ENCODE measurements at regions not wholly inside any gene's neighbourhood (a gene's known extent, or its start where the extent isn't known, plus 50 kb on each side); places are given as distances from the start of the nearest gene placed in this dataset.
"Not testable (repeated sequence)": the region's sequence is repeated elsewhere in the genome, so short reads cannot be mapped to it uniquely, and the experiment has no call there.

DNA sequence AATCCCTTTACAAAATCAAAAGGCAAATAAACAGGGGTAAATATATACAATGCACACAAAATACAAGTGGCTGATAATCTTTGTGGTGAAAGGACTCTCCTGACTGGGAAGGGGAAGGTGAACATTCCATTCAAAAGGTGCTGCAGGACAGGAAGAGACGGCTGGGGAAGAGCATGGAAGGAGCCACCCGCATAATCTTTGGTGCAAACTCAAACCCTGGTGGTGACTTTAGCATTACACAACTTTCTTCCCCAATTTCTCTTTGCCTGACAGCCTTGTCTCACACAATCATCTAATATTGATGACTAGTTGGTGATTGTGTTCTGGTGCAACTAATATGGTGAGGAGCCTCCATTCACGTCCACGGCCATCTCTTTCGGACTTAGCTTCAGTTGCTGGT is 117.0 kb upstream of the EGFR start:
- no peak for DNase-seq

DNA sequence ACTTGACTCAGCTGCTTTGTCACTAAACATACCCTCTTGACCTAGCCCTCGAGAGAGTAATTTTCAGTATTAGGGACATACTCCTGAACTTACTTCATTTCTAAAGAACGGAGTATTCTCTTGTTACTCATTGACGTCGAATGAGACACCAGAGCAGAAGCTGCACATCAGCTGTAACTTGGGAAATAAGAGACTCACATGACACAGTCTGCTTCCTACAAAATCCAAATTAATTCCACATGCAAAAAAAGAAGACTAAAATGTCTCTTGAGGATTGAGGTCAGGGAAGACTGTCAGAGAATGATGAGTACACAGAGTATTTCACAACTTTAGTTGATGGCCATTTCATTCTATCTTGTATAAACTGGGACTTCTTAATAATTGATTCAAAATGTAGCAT is 114.7 kb upstream of the EGFR start:
- DNase-seq = no peak

DNA sequence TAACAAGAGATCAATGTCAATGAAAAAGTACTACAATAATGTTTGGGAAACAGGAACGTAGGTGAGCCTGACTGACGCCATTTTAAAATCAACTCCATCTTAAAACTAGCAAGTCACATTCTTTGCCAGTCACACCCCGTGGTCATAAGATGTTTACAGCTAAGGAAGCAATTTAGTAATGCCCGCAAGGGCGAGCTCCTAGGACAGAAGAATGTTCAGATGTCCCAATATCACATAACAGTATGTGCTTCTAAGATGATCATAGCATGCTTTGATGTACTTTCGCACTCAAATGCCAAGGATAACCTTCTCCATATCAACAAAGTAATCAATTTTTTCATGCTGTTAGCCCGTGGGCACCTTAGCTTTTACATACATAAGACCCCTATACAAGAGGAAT is 113.8 kb upstream of the EGFR start:
- no peak for DNase-seq

DNA sequence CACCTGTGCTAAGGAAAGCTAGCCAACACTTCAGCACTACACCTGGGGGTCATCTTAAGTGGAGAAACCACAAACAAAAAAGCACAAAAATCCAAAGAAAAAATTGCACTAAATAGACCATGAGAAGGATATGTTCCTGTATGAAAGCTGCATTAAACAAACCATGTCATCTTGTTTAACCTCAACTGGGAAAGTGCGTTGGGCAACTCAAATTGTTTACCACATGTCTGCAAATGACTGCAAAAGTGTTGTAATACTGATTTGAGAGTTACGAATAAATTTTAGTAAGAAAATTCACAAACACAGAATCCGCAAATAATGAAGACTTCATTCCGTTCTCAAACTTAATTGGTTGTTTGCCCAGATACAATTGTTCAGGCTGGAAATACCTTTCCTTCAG is 111.9 kb upstream of the EGFR start:
- no peak for DNase-seq

DNA sequence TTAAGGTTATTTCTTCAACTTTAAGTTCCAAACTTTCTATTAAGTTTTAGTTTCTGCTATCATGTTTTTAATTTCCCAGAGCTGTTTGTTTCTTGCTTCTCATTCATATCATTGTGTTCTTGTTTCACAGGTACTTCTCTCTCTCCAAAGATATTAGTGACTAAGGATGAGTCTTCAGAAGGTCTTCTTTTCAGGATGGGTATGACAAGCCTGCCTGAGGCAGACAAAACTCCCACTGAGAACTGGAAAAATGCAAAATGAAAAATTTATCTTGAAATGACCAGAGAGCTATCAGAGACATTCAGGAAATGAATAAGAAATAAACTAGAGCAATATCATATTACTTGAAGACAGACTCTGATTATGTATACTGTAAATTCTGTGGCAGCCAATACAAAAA is 110.8 kb upstream of the EGFR start:
- no peak for DNase-seq

DNA sequence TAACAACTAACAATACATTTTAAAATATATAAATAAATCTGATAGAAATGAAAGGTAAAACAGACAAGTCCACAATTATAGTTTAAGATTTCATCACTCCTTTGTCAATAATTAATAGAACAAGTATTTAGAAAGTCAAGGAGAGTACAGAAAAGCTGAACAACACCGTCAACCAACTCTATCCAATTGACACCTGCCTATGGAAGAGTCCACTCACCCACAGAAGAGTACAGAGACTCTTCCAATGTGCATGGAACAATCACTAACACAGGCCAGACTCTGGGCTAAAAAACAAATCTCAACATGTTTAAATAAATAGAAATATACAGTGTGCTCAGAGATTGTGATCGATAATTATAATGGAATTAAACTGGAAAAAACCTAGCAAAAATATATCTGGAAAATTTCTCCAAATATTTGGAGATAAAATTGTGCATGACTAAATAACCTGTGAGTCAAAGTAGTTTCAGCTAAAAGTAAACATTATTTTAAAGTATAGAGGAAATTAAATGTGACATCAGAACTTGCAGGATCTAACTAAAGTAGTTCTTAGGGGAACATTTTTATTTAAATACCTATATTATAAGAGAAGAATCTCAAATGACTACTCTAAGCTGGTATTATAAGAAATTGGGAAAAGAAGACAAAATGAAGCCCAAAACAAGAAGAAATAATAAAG is 109.9 kb upstream of the EGFR start:
- DNase-seq = no peak

DNA sequence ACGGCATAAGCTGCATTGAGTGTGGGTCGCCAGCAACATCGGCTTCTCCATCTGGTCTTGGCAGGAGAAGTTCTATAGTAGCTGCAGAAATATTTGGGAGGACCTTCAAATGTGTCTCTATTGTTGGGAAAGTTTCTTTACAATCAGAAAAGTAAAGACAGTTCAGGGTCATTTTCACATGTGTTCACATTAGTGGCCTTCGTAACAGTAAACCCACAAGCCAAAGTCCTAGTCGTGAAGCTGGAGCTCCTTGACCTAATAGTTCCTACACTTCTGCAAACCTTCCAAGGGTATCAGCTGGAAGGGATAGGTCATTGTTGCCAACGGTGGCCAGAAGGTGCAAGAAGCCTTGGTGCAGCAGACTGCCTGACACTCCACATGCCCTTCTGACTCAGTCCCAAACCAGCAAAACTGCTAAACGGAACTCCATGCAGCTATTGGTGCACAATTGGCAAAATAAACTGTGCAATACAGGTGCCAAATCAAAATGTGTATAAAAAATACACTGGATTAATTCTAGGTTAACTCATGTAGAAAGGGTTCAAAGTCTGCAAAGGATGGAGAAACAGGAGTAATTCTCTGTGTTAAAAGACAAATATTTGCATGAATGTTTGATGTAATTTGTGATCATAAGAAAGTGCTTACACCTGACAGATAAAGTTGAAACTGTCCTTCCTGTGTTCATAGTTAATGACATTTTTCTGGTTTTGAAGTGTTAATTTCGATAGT is 102.8 kb upstream of the EGFR start:
- no peak for DNase-seq

DNA sequence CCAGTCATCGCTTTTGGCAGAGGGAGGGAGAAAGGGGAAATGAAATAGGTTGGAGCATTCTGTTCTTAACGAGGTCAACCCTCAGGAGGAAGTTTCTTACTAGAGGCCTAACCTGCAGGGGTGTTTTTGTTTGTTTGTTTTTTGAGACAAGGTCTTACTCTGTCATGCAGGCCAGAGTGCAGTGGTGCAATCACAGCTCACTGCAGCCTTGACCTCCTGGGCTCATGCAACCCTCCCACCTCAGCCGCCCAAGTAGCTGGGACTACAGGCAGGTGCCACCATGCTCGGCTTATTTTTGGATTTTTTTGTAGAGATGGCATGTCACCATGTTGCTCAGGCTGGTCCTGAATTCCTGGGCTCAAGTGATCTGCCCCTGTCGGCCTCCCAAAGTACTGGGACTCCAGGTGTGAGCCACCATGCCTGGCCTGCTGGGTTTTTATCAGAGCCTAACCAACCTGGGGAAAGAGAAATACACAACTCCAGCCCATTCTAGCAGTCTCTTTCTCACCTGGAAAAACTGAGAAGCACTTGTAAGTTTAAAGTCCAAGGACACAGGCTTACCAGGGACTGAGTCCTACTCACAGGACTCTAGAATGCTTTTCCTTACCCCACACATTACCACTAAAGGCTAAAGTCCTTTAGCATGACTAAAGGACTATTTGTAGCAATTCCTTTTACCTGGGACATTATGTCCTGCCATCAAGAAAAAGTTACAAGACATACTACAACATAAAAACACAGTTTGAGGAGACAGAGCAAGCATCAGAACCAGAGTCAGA is 101.0 kb upstream of the EGFR start:
- DNase-seq = no peak

DNA sequence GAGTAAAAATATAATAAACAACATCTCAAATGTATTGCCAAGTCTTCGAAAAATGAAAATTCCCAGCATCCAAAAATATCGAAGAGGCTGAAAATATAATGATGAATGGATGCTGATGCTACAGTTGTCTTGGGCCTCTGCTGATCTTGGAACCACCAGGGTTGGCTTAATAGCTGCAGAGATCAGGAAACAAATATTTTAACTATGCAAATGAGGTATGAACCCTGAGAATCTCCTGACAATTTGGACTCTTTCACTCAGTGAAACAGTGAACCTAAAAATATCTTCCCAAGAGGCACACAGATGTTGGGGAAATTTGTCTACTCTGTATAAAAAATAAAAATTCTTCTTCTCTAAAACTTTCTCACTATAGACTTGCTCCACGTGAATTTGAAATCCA is 97.7 kb upstream of the EGFR start:
- no peak for DNase-seq

DNA sequence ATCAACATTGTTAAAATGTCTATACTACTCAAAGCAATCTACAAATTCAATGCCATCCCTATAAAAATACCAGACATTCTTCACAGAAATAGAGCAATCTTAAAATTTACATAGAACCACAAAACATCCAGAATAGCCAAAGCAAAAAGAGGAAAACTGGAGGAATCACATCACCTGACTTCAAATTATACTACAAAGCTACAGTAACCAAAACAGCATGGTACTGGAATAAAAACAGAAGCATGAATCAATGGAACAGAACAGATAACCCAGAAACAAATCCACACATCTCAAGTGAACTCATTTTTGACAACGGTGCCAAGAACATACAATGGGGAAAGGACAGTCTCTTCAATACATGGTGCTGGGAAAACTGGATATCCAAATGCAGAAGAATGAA is 87.3 kb upstream of the EGFR start:
- DNase-seq = no peak

DNA sequence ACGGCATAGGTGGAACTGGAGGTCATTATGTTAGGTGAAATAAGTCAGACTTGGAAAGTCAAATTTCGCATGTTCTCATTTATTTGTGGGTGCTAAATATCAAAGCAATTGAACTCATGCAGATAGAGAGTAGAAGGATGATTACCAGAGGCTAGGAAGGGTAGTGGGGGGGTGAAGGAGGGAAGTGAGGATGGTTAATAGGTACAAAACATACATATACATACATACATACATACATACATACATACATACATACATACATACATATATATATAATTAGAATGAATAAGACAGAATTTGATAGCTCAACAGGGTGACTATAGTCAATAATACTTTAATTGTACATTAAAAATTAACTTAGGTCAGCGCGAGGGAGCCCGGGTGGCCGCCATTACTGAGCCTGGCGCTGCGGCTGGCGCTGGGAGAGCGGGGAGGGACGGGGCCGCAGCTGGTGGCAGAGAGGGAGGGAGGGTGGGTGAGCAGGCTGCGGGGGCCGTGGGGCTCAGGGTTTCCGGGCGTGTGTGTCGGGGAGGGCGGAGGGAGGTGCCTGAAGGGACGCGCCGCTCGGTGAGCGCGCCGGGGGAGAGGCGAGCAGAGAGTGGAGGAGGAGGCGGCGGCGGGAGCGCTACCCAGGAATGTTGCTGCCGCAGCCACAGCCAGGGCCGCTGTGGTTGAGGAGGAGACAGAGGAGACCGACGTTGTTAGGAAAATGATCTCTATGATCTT is 85.8 kb upstream of the EGFR start:
- DNase-seq = no peak

DNA sequence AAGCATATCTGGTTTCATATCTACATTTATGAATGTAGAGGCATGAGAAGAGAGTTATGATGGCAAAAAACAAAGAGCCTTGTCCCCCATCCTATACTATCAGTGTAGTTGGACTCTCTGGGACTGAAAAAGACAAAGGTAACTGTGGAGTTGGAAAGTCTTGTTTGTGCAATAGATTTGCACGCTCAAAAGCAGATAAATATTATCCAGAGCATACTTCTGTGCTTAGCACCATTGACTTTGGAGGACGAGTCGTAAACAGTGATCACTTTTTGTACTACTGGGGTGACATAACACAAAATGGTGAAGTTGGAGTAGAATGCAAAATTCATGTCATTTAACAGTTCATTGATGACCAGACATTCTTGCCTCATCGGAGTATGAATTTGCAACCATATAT is 85.2 kb upstream of the EGFR start:
- no peak for DNase-seq

DNA sequence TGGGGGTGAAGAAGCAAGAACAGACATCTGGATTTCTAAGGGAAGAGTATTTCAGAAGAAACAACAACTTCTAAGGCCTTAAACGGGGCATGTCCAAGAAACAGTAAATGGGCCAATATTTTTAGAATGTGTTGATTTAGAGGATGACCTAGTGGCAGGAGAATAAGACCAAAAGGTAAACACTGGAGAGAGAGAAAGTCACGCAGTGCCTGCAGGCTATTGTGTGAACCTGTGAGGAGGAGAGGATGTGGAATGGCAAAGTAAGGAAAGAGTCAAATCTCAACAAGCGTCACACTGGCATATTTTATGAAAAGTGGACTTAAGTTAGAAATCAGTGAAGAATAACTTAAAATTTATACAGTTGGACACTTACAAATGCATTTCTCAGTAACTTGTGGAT is 78.1 kb upstream of the EGFR start:
- no peak for DNase-seq

DNA sequence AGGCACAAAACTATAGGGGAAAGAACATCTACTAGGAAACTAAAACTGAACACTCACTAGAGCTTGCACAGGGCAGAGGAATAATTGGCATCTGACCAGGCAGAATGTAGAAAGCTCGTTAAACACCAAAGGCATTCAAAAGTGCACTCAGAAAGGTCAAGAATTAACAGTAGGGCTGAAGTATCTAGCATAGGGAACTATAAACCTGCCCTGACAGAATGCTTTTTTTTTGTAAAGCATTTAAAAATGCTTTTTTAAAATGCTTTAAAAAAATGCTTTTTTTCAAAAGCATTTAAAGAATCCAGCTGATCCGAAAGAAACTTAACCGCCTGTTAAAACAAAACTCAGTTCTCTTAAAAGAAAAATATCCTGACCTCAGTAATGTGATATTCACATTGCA is 74.6 kb upstream of the EGFR start:
- DNase-seq = no peak

DNA sequence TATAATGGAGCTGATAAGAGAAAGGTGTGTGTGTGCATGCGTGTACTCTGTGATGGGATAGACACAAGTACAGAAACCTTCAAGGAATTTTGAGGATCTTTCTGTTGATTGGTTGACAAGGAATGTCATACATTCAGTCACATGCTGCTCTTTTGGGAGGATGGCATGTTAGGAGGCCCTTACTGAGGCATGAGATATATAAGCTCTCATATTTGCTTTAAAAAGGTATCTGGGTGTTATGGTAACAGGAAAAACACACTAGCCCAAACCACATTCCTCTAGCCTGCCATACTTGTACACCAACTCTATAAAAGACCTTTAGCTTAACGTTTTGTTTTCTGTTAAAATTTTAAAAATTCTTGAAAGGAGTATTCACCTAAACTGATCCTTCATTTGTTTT is 72.5 kb upstream of the EGFR start:
- no peak for DNase-seq

DNA sequence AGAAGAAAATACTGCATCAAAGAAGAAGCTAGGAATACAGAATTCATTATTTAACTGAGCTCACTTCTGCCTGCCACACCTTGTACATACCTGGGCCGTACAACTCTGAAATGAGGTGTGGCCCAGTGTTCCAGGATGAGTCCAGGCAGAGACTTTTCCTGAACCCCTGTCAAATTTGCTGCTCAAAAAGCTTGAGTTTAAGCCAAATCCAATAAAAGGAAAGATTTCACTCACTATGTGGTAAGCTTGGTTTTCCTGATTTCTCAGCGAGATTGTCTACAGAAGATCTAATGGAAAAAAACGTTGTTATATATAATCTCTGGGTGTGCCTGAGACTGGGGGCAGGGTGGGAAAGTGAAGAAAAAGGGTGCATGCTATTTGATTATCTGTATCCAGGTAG is 72.1 kb upstream of the EGFR start:
- no peak for DNase-seq

DNA sequence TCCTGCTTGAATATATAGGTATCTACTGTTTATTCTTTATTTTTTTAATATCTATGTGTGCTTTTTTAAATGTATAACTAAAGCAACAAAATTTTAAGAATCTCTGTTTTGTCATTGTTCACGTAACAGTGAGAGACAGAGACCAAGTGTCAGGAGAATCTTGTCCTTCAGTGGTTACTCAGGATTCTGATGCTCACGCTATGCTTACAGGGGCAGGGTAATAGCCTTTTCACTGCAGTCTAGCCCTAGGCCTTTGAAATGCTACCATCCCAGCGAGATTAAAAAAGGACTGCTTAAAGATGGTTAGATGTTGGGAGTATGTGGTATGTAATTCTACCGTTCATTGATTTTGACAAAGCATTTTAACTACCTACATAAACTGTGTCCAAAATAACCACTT is 71.6 kb upstream of the EGFR start:
- DNase-seq = no peak

DNA sequence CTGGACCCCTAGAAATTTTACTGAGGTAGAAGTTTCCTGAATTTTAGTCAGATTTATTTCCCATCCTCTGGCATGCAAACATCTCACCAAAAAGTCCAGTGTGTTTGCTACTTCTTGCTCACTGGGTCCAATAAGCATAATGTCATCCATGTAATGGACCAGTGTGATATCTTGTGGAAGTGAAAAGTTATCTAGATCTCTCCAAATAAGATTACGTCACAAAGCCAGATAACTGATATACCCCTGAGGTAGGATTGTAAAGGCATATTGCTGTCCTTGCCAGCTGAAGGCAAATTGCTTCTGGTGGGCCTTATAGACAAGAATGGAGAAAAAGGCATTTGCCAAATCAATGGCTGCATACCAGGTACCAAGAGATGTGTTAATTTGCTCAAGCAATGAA is 69.3 kb upstream of the EGFR start:
- not testable (repeated sequence) for DNase-seq

DNA sequence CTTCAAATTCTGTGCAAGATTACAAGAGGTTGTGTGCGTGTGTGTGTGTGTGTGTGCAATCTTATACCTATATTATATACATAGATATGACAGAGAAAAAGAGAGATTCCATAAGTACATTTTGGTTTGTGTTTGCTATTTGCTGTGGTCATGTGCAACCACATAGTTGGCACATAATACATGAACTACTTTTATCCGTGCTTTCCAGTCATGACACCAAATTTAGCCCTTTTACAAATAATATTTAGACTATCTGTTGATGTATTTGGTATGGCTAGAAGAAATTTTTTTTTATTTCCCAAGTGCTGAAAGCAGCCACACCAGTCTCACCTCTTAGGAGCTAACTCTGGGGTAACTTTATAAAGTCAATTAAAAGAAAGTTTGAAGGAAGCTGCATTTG is 63.5 kb upstream of the EGFR start:
- no peak for DNase-seq

DNA sequence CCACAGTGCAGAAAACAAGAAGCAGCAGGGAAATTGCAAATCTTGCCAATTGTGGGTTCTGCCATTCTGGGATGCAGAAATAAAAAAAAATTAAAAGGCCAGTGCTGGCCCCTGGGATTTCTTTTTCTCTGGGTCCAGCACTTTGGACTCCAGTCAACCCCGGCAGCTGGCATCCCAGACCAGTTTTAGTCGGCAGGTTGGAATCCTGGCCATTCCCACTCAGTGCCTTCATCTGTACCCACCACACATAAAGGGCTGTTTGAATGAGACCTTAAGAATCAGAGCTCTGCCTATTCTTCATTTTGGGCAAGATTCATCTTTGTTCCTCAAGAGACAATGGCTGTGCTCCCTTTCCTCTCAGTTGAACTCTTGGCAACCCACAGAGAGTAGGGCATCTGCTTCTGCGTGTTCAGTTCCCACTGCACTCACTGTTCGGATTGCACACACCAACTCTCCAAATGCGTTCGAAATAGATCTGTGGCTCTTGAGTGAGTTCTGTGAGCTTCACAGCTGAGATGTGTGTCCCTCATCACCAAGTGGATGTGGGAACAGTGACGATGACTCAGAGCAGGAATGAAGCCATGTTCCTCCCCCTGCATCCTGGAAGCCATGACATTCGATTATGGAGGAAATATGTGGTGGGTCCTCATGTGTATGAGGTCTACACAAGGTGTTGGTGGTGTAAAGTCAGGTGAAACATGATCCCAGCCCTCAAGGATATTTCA is 63.0 kb upstream of the EGFR start:
- DNase-seq = no peak

DNA sequence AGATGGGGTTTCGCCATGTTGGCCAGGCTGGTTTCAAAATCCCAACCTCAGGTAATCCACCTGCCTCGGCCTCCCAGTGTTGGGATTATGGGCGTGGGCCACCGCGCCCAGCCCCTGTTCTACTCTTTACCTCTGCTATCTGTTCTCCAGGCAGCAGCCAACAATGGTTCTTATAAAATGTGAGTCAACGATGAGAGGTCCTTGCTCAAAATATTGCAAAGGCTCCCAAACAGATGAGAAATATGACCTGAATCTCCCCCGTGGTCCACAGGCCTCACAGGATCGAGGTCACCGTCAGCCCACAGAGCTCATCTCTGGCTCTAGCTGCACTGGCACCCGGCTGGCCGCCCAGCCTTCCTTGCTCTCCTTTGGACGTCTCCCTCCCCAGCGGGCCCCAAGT is 62.0 kb upstream of the EGFR start:
- no peak for DNase-seq

DNA sequence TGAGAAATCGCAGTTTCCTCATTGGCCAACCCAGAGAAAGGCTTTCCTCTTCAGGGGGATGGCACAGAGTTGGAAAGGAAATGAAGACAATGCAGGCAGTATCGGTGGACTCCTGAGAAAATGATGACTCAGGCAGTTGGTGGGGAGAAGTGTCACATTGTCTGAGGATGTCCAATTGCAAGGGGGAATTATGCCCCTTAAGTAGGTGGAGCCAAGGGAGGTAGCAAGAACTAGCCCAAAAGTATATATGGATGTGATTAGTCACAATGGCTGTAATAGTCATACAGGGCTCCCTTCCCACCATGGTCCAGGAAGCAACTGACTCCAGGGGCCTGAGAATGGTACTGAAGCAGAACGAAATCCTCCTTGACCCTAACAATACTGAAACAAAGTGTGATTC is 58.3 kb upstream of the EGFR start:
- DNase-seq = no peak

DNA sequence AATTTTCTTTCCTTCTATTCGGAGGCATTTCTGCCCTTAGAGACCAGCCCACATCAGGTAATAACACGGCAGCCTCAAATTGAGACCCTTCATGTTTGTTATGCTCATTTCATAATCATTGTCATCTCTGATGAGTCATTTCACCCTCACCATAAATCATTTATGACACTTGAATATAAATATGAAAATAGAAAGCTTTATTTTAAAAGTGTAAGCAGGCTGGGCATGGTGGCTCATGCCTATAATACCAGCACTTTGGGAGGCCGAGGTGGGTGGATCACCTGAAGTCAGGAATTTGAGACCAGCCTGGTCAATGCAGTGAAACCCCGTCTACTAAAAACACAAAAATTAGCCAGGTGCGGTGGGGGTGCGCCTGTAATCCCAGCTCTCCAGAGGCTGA is 57.4 kb upstream of the EGFR start:
- DNase-seq = no peak

All from CD4-positive, alpha-beta T cell treated with Interleukin-17A for 1 hour (primary cell).